Lower lobe of right lung (tissue), 2 donors: ENCODE measurements at regions not wholly inside any gene's neighbourhood (a gene's known extent, or its start where the extent isn't known, plus 50 kb on each side); places are given as distances from the start of the nearest gene placed in this dataset.

Experiments used
- ATAC-seq, 2 donors: fragments of 200-7000 bp; cut with Tn5 transposase; one replicate each; pipeline ENCODE4 v1.9.1; 2020 to 2022; ENCODE audit warnings: mild to moderate bottlenecking in 2 of 2, moderate library complexity in 2 of 2
- DNase-seq: peaks from one replicate; pipeline ENCODE4 v3.0.0-alpha.2; 2020
- H3K27ac ChIP-seq: fragments of 200-600 bp; one replicate; pipeline ENCODE4 v1.8.0; 2022
- H3K27me3 ChIP-seq: fragments of 200-600 bp; one replicate; pipeline ENCODE4 v1.8.0; 2022; ENCODE audit warnings: low read depth
- H3K36me3 ChIP-seq: fragments of 200-600 bp; one replicate; pipeline ENCODE4 v1.8.0; 2022; ENCODE audit warnings: mild to moderate bottlenecking
- H3K4me1 ChIP-seq: fragments of 200-600 bp; one replicate; pipeline ENCODE4 v1.8.0; 2022
- H3K4me3 ChIP-seq: fragments of 200-600 bp; one replicate; pipeline ENCODE4 v1.8.0; 2022; ENCODE audit warnings: mild to moderate bottlenecking
- H3K9me3 ChIP-seq: fragments of 200-600 bp; one replicate; pipeline ENCODE4 v1.8.0; 2022
- intact Hi-C: fragments of 100-400 bp; cut with DNase I; formaldehyde crosslinking; loops from one replicate; pipeline ENCODE4 v1.11.0; 2022
- TF ChIP-seq, protein P1 (sequence below): fragments of 200-600 bp; IDR thresholded peaks from one replicate; pipeline ENCODE4 v1.8.0; 2022; ENCODE audit warnings: antibody characterized with exemption, mild to moderate bottlenecking
- donor health status: DM: no; HTN: yes; CAD: no; lungs with severe emphysema.

DNA sequence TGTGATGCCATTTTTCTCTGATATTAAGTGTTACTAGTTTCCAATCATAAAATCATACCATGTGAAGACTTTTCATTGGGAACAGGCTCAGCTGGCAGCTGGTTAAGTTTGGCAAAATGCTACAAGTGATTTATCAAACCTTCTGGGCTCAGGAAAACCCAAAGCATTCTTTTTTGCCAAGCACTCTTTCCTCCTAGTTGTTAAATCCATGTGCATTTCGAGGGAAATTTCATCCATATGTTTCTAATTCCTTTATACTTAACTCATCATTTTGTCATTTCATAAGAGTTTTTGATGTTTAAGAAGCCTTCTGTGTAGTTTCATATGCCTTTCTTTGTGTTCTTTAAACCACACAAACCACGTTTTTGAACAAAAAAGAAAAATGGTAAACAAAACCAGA, 217.6 kb upstream of the PDE10A start:
- Histone ChIP-seq H3K4me1 (no peaks in the 10 kb centered on the region), H3K4me3 (no peak overlapping the region), H3K36me3 (no peaks in the 10 kb centered on the region), H3K27me3 (peaks cover 6% of the 10 kb centered on the region), H3K9me3 (no peaks in the 10 kb centered on the region), H3K27ac (no peak overlapping the region)
- TF ChIP-seq, protein P1, sequence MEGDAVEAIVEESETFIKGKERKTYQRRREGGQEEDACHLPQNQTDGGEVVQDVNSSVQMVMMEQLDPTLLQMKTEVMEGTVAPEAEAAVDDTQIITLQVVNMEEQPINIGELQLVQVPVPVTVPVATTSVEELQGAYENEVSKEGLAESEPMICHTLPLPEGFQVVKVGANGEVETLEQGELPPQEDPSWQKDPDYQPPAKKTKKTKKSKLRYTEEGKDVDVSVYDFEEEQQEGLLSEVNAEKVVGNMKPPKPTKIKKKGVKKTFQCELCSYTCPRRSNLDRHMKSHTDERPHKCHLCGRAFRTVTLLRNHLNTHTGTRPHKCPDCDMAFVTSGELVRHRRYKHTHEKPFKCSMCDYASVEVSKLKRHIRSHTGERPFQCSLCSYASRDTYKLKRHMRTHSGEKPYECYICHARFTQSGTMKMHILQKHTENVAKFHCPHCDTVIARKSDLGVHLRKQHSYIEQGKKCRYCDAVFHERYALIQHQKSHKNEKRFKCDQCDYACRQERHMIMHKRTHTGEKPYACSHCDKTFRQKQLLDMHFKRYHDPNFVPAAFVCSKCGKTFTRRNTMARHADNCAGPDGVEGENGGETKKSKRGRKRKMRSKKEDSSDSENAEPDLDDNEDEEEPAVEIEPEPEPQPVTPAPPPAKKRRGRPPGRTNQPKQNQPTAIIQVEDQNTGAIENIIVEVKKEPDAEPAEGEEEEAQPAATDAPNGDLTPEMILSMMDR, result no peak
- DNase-seq (no peak), ATAC-seq (no peak)
- intact Hi-C loops, result loop anchor here (10.0 kb wide), 1 partner anchor 224 kb away; no protein-coding TSS in a partner anchor

DNA sequence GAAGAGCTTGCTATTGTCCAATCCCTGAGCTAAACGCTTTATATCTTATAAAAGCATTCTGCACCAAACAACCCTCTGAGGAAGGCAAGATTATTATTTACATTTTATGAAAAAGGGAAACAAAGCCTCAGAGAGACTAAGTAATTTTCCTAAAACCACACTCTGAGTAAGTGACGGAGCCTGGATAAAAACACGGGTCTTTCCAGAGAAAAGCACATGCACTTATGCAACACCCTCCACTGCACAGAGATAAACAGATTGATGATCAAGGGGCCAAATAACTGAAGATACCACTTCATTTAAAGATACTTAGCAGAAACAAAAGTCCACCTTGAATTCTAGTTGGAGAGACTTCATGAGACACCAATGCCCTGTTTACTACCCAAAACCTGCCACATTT, 214.7 kb upstream of the PDE10A start:
- DNase-seq (no peak), ATAC-seq (no peak)
- Histone ChIP-seq H3K4me3 (no peak overlapping the region), H3K4me1 (no peaks in the 10 kb centered on the region), H3K36me3 (no peaks in the 10 kb centered on the region), H3K27me3 (peaks cover 11% of the 10 kb centered on the region), H3K9me3 (no peaks in the 10 kb centered on the region), H3K27ac (no peak overlapping the region)
- TF ChIP-seq, protein P1, result no peak
- intact Hi-C loops, result no loop called here

DNA sequence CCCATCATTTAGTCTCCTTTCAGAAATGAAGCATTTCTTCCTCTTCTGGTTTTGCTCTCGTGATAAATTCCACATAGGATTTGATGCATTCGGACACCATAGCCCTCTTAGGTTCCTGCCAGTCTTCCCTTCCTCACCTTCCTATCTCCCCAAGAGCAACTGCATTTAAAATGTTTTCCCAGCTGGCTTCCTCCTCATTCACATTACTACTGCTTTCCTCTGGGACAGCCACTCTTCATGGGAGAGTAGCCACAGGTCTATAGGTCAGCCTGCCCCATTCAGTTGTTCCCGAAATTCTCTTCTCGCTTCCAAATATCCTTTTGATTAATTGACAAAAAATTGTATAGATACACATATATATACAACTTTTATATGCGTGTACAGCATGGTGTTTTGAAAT, 214.2 kb upstream of the PDE10A start:
- H3K27me3 ChIP-seq, result peaks cover 11% of the 10 kb centered on the region
- intact Hi-C loops, result no loop called here
- no peak overlapping the region for H3K27ac ChIP-seq

DNA sequence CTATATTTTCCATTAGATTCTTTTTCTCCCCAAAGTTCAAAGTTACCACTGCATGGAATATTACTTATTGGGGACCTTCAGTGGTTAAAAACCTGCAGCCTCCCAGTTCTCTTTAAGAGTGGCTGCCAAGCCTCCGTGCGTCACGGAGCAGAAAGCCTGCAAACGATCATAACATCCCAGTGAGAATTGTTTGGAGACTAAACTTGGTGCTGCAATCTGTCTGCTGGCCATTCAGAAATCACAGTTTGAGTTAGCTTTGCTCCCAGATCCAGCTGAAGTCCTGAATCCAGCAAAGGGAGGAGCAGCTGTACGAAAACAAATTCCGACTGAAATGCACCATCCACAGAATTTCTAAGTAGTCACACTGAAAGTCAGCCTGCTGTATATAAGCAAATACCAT, 213.5 kb upstream of the PDE10A start:
- H3K4me1 ChIP-seq, result no peaks in the 10 kb centered on the region
- intact Hi-C loops, result no loop called here
- no peak overlapping the region for H3K4me3 ChIP-seq
- TF ChIP-seq, protein P1, result no peak
- H3K9me3 ChIP-seq, result no peaks in the 10 kb centered on the region
- H3K36me3 ChIP-seq, result no peaks in the 10 kb centered on the region
- no peak overlapping the region for H3K27ac ChIP-seq
- no peak for DNase-seq
- H3K27me3 ChIP-seq, result peaks cover 11% of the 10 kb centered on the region
- ATAC-seq, result peak in 1 of 2 donors; percentile 34

More for the DNA sequence above, 214.2 kb upstream of the PDE10A start:
- TF ChIP-seq, protein P1, result no peak
- Histone ChIP-seq H3K36me3 (no peaks in the 10 kb centered on the region), H3K9me3 (no peaks in the 10 kb centered on the region), H3K4me1 (no peaks in the 10 kb centered on the region), H3K4me3 (no peak overlapping the region)
- ATAC-seq (no peak), DNase-seq (no peak)

DNA sequence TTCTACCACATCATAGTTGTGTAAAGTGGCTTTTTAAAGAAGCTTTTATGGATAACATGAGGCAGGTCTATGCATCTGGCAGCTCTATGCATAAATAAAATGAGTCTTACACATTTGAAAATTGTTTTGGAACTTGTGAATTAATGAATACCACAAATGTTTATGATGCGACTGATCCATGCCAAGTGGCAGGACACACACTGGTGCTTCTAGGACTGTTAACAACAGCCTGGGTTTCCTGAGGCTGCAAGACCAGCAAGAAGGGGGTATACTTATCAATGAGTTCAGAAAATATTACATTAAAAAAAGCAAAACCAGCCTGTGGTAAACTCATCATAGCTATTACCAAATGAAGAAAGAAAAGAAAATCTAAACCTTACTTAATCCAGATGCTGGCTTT, 212.9 kb upstream of the PDE10A start:
- ATAC-seq (no peak), DNase-seq (no peak)
- Histone ChIP-seq H3K4me3 (no peak overlapping the region), H3K4me1 (no peaks in the 10 kb centered on the region), H3K36me3 (no peaks in the 10 kb centered on the region), H3K27ac (no peak overlapping the region), H3K9me3 (no peaks in the 10 kb centered on the region), H3K27me3 (peaks cover 11% of the 10 kb centered on the region)
- TF ChIP-seq, protein P1, result no peak
- intact Hi-C loops, result no loop called here

DNA sequence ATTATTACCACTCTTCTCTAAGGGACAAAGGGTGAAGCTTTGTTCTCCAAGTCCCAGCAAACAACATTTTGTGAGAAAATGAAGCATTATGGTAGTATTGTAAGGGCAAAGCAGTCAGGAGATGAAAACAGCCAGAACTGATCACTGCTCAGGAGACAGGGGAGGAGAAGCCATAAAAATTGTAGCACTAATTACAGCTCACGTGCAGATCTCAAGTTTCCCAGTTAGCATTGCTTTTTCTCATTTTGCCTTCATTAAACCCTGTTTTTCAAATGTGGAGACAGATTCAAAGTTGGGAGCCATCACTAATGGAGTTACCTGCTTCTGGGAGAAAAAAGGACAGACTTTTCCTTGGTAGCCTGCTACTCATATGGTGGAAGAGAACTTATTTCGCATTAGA, 210.9 kb upstream of the PDE10A start:
- Histone ChIP-seq H3K4me1 (no peaks in the 10 kb centered on the region), H3K27ac (no peak overlapping the region), H3K36me3 (no peaks in the 10 kb centered on the region), H3K4me3 (no peak overlapping the region), H3K27me3 (peaks cover 11% of the 10 kb centered on the region), H3K9me3 (peaks cover 3% of the 10 kb centered on the region)
- intact Hi-C loops, result no loop called here
- TF ChIP-seq, protein P1, result no peak
- DNase-seq (no peak), ATAC-seq (no peak)
